ENCODE measurements at regions not wholly inside any gene's neighbourhood (a gene's known extent, or its start where the extent isn't known, plus 50 kb on each side); places are given as distances from the start of the nearest gene placed in this dataset.

DNA sequence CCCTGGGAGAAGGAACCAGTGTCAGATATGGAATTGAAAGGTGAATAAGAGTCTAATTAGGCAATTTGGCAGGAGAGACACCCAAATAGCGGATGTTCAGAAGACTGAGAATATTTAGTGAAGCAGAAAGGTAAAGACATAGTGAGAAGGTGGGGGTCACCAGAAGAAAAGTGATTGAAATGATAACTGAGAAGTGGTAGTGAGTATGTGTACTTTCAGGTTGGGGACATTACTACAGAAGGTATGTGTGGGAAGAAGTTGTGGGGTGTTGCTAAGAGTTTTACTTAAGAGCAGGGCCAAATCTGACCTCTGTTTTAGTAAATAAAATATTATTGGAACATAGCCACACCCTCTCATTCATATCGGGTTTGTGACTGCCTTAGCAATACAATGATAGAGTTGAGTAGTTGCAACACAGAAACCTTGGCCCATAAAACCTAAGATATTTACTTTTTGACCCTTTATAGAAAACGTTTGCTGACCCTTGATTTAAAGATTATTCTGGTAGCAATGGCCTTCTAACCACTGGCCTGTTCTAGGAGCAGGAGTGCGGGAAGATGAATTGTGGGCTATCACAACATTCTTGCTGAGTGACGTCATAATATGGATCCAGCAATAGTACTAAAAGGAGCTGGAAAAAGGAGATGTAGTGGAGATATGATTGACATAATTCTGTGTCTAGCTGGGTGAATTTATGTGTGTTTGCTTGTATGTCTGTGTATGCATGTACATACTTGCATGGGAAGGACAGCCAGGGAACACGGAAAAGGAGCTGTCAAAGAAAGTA lies 115.3 kb downstream of the HS3ST1 start:
- DNase-seq (ENCODE audit: low read depth, low spot score) (no peak), ATAC-seq (no peak)
- Histone ChIP-seq H3K27ac (ENCODE audit: low read depth, low read length) (no peak overlapping the region), H3K4me2 (ENCODE audit: low read length) (no peak overlapping the region), H3K9ac (ENCODE audit: low read length) (no peak overlapping the region), H3K36me3 (ENCODE audit: control insufficient read depth in 1 of 2, insufficient read depth in 2 of 2, low read length in 2 of 2) (no peaks in the 10 kb centered on the region), H2AFZ (ENCODE audit: low read depth, low read length, poor library complexity, severe bottlenecking) (no peak overlapping the region), H3K9me3 (ENCODE audit: control insufficient read depth in 1 of 2, insufficient read depth in 1 of 2, low read depth in 1 of 2, low read length in 2 of 2) (peaks cover 0 to 3% of the 10 kb centered on the region in 2 experiments; a peak in 1 of 4 replicates), H3K27me3 (ENCODE audit: insufficient read depth, low read length) (no peaks in the 10 kb centered on the region), H3K4me1 (ENCODE audit: control insufficient read depth in 1 of 2, insufficient read depth in 2 of 2, low read length in 2 of 2) (peaks cover 0 to 10% of the 10 kb centered on the region in 2 experiments; a peak in 1 of 4 replicates), H3K9me2 (ENCODE audit: insufficient read depth) (no peaks in the 10 kb centered on the region), H4K20me1 (ENCODE audit: insufficient read depth) (no peaks in the 10 kb centered on the region), H3K4me3 (replicated peaks in 1 of 2; ENCODE audit: low read depth in 1 of 2, low read length in 2 of 2) (no peak overlapping the region), H3K79me2 (ENCODE audit: insufficient read depth, low read length) (no peaks in the 10 kb centered on the region)
- TF ChIP-seq YY1 (IDR thresholded peaks at IDR 0.05; ENCODE audit: extremely low read depth, insufficient replicate concordance, low read depth, low read length) (no peak), EZH2 (IDR thresholded peaks at IDR 0.05) (no peak), ZNF274 (IDR thresholded peaks at IDR 0.05; ENCODE audit: low read depth, low read length) (no peak), EZH2phosphoT487 (IDR thresholded peaks at IDR 0.05; ENCODE audit: borderline replicate concordance) (no peak), REST (IDR thresholded peaks at IDR 0.05; ENCODE audit: low read depth) (no peak), FOSL1 (IDR thresholded peaks at IDR 0.05; ENCODE audit: low read depth) (no peak), CEBPB (IDR thresholded peaks at IDR 0.05; ENCODE audit: low read depth) (no peak), JUND (IDR thresholded peaks at IDR 0.05) (no peak), CBX3 (IDR thresholded peaks at IDR 0.05; ENCODE audit: low read depth) (no peak), POLR2AphosphoS5 (IDR thresholded peaks at IDR 0.05; ENCODE audit: low read depth, low read length) (no peak), ELF1 (IDR thresholded peaks at IDR 0.05; ENCODE audit: borderline replicate concordance, low read depth) (no peak), ZFX (IDR thresholded peaks at IDR 0.05) (no peak), EGR1 (IDR thresholded peaks at IDR 0.05; ENCODE audit: low read depth) (no peak), SP1 (IDR thresholded peaks at IDR 0.05; ENCODE audit: low read depth) (no peak), RAD21 (IDR thresholded peaks at IDR 0.05; ENCODE audit: low read depth) (no peak), ATF3 (IDR thresholded peaks at IDR 0.05) (no peak), SRF (IDR thresholded peaks at IDR 0.05; ENCODE audit: low read depth) (no peak)
- TF ChIP-seq, protein P1, sequence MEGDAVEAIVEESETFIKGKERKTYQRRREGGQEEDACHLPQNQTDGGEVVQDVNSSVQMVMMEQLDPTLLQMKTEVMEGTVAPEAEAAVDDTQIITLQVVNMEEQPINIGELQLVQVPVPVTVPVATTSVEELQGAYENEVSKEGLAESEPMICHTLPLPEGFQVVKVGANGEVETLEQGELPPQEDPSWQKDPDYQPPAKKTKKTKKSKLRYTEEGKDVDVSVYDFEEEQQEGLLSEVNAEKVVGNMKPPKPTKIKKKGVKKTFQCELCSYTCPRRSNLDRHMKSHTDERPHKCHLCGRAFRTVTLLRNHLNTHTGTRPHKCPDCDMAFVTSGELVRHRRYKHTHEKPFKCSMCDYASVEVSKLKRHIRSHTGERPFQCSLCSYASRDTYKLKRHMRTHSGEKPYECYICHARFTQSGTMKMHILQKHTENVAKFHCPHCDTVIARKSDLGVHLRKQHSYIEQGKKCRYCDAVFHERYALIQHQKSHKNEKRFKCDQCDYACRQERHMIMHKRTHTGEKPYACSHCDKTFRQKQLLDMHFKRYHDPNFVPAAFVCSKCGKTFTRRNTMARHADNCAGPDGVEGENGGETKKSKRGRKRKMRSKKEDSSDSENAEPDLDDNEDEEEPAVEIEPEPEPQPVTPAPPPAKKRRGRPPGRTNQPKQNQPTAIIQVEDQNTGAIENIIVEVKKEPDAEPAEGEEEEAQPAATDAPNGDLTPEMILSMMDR (IDR thresholded peaks at IDR 0.05 in 2 of 3, conservative IDR thresholded peaks at IDR 0.05 in 1 of 3; ENCODE audit: borderline replicate concordance in 1 of 3, insufficient read depth in 1 of 3, low read depth in 2 of 3, low read length in 2 of 3): no peak
- TF ChIP-seq, protein P2, sequence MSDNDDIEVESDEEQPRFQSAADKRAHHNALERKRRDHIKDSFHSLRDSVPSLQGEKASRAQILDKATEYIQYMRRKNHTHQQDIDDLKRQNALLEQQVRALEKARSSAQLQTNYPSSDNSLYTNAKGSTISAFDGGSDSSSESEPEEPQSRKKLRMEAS (IDR thresholded peaks at IDR 0.05): no peak
- TF ChIP-seq, protein P3, sequence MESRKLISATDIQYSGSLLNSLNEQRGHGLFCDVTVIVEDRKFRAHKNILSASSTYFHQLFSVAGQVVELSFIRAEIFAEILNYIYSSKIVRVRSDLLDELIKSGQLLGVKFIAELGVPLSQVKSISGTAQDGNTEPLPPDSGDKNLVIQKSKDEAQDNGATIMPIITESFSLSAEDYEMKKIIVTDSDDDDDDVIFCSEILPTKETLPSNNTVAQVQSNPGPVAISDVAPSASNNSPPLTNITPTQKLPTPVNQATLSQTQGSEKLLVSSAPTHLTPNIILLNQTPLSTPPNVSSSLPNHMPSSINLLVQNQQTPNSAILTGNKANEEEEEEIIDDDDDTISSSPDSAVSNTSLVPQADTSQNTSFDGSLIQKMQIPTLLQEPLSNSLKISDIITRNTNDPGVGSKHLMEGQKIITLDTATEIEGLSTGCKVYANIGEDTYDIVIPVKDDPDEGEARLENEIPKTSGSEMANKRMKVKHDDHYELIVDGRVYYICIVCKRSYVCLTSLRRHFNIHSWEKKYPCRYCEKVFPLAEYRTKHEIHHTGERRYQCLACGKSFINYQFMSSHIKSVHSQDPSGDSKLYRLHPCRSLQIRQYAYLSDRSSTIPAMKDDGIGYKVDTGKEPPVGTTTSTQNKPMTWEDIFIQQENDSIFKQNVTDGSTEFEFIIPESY (IDR thresholded peaks at IDR 0.05; ENCODE audit: extremely low read depth, insufficient replicate concordance, low read length): no peak
- BruUV-seq (replicated peaks): no TSS peak
- CTCF ChIA-PET: no interaction called here
- POLR2A ChIA-PET: no interaction called here
- intact Hi-C loops (cut with micrococcal nuclease): no loop called here
- RAD21 ChIA-PET (ENCODE audit: low non-redundant PET in 1 of 2, low total read pairs in 2 of 2, uncharacterized antibody in 2 of 2, unreplicated experiment in 2 of 2): no interaction called here
